Transverse colon (tissue), 4 donors: ENCODE measurements at regions not wholly inside any gene's neighbourhood (a gene's known extent, or its start where the extent isn't known, plus 50 kb on each side); places are given as distances from the start of the nearest gene placed in this dataset.

Experiments
- POLR2A ChIP-seq: fragments of 450-650 bp; IDR thresholded peaks from one replicate; pipeline ENCODE4 v1.6.1; 2016; ENCODE audit warnings: antibody characterized with exemption, mild to moderate bottlenecking, moderate library complexity
- POLR2AphosphoS5 ChIP-seq, 3 donors: sonication (generic); formaldehyde crosslinking; IDR thresholded peaks; one replicate each; pipeline ENCODE4 v1.6.1; 2016; ENCODE audit warnings: antibody characterized with exemption in 3 of 3
- TF ChIP-seq, protein P1 (sequence below), 5 experiments: fragments of 200-600 bp in 3 of 5; fragments of 450-650 bp in 2 of 5; sonication (generic) in 3 of 5; IDR thresholded peaks; 1 replicate in 2 of 5; 2 replicates in 3 of 5; pipeline ENCODE4 v1.5.1; 2016 to 2017; ENCODE audit warnings: antibody characterized with exemption in 5 of 5, inconsistent platforms in 3 of 5, mild to moderate bottlenecking in 2 of 5, moderate library complexity in 1 of 5

DNA sequence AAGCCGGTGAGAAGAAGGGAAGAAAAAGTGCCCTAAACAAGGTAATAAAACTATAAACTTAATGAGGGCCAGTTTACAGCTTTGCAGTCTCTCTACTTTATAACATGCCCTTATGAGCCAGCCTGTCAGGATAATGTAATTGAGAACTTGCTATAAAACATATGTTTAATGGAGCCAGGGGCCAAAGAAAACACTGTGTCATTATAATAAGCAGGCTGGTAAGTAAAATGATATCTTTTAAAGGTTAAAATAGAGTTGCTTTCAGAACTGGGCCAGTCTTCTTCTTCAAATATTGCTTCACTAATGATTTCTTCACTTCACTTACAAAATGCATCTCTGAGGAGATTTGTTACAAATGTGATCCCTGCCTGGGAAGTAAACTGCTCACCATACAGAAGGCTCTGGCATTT, 192.5 kb downstream of the SHOX2 start:
- TF ChIP-seq, protein P1, sequence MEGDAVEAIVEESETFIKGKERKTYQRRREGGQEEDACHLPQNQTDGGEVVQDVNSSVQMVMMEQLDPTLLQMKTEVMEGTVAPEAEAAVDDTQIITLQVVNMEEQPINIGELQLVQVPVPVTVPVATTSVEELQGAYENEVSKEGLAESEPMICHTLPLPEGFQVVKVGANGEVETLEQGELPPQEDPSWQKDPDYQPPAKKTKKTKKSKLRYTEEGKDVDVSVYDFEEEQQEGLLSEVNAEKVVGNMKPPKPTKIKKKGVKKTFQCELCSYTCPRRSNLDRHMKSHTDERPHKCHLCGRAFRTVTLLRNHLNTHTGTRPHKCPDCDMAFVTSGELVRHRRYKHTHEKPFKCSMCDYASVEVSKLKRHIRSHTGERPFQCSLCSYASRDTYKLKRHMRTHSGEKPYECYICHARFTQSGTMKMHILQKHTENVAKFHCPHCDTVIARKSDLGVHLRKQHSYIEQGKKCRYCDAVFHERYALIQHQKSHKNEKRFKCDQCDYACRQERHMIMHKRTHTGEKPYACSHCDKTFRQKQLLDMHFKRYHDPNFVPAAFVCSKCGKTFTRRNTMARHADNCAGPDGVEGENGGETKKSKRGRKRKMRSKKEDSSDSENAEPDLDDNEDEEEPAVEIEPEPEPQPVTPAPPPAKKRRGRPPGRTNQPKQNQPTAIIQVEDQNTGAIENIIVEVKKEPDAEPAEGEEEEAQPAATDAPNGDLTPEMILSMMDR (IDR thresholded peaks at IDR 0.05): no peak
- TF ChIP-seq POLR2AphosphoS5 (IDR thresholded peaks at IDR 0.05): peak in 1 of 3 donors; percentile 30
- TF ChIP-seq POLR2A: no peak
